HG03159 (cell line): ENCODE measurements at regions not wholly inside any gene's neighbourhood (a gene's known extent, or its start where the extent isn't known, plus 50 kb on each side); places are given as distances from the start of the nearest gene placed in this dataset.

Source experiments
- ATAC-seq: cut with Tn5 transposase; IDR thresholded peaks from one replicate; pipeline ENCODE4 v1.9.1; 2021; ENCODE audit warnings: mild to moderate bottlenecking, moderate library complexity; ENCODE audit not compliant: unreplicated experiment

GRCh38 chr9:19941874-19942273 lies 153.0 kb upstream of the SLC24A2 start:
- ATAC-seq = no peak

DNA sequence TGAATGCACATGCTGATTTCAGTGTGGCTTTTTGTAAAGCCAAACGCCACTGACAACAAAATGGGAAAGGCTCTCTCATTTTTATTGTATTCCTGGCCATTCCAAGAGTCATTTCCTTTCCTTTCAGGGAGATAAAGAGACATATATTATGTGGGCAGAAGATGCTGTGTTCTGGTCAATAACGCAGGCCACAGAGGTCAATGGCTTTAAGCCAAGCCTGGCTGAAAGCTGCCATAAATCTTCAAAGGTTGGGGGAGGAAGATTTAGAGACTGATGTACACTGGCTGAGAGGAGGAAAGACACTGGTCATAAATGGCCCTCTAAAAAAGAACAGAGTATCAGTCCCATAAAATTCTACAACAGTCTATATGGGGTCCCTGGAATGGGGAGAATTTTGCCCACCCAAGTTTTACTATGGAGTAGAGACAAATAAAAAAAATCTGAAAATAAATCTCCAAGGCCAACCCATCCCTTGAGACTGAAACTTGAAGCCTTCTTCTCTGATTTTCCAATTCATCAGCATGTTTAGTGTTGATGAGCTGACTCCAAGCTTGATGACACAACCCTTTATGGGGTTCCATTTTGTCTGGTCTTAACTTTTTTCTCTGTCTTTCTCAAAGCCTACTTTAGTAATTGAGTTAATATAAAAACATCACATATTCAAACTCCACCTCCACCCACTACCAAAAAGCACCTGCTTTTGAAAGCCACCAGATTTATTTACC lies 152.1 kb upstream of the SLC24A2 start:
- ATAC-seq = no peak

GRCh38 chr9:19939734-19940278 lies 151.0 kb upstream of the SLC24A2 start:
- no peak for ATAC-seq

DNA sequence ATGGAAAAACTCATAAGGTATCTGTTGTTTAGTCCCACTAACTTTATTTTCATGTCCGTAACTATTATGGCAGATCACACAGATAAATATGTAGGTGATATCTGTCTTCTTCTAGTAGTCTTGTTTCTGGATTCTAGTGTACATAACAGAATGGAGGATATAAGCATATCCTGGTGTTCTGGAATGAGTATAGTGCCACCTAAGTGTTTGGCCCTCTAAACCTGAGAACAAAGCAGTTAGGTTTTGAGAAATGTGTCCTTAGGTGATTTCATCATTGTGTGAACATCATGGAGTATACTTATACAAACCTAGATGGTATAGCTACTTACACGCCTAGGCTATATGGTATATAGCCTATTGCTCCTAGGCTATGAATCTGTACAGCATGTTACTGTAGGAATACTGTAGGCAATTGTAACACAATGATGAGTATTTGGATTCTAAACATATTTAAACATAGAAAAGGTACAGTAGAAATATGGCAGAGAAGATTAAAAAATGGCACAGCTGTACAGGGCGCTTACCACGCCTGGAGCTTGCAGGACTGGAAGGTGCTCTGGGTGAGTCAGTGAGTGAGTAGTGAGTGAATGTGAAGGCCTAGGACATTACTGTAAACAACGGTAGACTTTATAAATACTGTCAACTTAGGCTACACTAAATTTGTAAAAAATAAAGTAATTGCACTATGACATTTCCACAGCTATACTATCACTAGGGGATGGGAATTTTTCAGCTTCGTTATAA lies 150.3 kb upstream of the SLC24A2 start:
- ATAC-seq = no peak

GRCh38 chr9:19937121-19937520 lies 148.3 kb upstream of the SLC24A2 start:
- ATAC-seq = no peak

- ATAC-seq = no peak
Measured at GRCh38 chr9:19936598-19936997, 147.8 kb upstream of the SLC24A2 start.

- ATAC-seq = no peak
Measured at GRCh38 chr9:19935422-19935821, 146.6 kb upstream of the SLC24A2 start.

DNA sequence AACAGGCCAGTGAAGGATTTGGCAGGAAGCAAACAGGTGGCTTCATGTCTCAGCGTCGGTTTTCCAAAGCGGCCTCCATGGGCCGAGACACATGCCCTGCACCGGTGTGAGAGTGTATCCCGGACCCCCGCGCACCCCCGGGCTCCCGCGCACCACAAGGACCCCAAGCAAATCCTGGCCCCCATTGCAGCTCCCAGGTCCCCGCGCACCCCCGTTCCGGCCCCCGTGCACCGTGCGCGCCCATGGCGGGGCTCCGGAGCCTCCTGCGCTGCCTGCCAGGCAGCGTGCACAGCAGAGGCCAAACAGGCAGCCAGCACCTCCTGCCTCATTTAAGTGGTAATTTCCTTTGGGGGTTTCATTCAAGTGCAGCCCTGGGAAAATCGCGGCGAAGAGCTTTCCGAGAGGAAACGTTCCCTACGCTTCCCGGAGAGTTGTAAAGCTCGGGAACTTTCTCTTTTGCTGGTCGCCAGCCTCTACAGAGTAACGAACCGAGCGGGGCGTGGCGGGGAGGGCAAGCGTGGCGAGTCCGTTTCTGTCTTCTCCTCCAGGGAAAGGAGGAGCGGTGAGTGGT lies 145.5 kb upstream of the SLC24A2 start:
- ATAC-seq = no peak

GRCh38 chr9:19931098-19931890 lies 142.5 kb upstream of the SLC24A2 start:
- no peak for ATAC-seq

DNA sequence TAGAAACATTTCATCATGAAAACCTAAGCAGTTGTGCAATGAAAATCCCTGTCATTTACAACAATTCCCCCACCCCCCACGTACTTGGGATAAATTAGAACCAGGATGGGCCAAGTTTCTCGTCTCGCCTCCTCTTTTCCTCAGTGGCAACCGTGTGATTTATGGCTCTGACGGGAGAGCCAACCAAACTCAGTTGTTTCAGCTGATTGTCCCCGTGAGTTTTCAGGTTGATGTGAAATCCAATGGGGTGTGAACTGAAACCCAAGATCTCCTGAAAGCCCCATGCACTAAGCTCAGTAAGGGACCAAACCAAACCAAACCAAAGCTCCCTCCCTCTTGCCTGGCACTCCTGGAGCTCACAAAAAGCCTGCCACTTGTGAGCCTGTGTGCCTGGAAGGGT lies 138.7 kb upstream of the SLC24A2 start:
- ATAC-seq = no peak

- no peak for ATAC-seq
Measured at GRCh38 chr9:19926774-19927173, 137.9 kb upstream of the SLC24A2 start.

GRCh38 chr9:19925674-19926503 lies 137.1 kb upstream of the SLC24A2 start:
- ATAC-seq = peak; percentile 97

GRCh38 chr9:19924080-19924479 lies 135.2 kb upstream of the SLC24A2 start:
- ATAC-seq = no peak

- ATAC-seq = no peak
Measured at GRCh38 chr9:19922476-19923118, 133.8 kb upstream of the SLC24A2 start.

DNA sequence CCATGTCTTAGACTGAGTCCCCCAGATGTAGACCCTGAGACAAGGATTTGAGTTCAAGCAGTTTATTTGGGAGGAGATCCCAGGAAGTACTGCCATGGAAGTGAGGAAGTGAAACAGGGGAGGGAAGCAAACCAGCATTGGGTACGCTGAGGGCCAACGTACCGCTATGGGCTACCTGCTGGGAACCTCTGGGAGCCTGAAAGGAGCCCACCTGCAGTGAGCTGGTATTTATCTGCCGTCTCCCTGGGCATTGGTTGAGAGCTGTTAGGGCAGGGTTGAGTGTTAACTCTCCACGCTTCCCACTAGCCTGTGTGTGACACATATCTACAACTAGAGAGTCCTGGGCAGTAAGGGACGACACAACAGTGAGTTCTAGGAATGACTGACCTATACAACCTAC lies 131.6 kb upstream of the SLC24A2 start:
- no peak for ATAC-seq

DNA sequence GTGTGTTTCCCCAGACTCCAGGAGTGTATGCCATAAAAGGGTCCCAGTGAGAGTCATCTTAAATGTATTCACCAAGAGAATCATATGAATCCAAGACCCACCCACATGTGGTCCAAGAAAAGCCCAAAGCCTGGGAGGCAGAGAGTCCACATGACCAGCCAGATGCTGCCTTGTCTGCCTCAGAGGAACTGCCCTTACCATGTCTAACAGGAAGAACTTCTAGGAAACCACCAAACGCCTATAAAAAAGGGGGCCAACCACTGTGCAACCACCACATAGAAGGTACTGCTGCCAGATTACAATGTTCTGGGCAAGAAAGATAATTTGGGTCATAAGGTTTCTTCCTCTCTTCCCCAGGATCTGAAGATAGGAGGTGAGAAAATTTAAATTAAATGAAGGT lies 129.8 kb upstream of the SLC24A2 start:
- no peak for ATAC-seq

DNA sequence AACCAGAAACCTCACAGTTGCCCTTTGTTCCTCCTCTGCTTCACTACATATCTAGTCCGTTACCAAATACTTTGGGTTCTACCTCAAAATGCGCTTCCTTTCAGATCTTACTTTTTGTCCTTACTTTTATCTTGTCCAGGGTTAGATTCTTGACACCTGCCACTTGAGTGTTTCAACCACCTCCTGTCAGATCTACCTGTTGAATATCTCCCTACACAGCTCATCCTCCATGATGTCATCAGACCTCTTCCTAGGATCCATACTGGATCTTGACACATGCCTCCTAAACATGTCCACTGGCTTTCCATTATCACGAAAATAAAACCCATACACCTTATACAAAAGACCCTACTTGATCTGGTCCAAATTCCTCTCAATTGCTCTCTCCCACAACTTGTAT lies 125.2 kb upstream of the SLC24A2 start:
- no peak for ATAC-seq

DNA sequence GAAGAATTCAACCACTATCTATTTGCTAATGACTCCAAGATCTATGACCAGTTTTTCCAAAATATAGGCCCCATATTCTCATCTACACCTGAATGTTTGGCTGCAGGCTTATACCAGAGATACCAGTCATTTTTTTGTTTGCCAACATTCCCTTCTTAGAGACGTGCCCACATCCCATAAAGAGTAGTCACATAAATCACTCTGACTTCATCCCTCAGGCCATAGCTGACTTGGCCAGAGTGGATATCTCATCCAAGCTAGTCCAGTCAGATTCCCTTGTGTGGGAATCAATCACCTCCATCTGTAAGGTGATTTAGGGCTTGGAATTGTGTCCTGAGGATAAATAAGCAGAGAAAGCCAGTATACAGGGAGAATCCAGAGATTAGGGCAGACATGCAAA lies 124.3 kb upstream of the SLC24A2 start:
- no peak for ATAC-seq

DNA sequence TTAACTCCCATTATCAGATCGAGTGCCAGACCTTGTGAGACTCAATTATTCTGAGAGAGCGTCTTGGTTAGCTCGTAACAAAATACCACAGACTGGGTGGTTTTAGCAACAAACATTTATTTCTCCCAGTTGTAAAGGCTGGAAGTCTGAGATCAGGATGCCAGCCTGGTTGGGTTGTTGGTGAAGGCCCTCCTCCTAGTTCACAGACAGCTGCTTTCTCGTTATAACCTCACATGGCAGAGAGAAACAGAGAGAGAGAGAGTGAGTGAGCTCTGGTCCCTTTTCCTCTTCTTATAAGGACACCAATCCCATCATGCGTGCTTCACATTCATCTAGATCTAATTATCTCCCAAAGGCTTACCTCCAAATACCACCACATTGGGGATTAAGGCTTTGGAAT lies 114.2 kb upstream of the SLC24A2 start:
- ATAC-seq = no peak

DNA sequence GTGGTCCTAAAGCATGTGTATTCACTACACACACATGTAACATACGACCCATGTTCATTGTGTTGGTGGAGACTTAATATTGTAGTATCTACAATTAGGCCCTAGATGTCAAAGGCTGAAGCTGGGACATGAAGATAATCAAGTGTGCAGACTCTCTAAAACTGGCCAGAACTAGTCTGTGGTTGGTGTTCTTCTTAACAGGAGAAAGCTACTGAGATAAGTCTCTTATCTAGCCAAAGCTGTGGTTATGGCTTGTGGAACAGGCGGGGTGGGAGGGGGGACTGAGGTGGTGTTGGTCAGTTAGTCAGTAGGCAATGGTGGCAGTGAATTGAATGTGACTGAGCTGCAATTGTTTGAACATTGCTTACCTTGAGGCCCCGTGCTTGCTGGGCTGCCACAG lies 112.7 kb upstream of the SLC24A2 start:
- ATAC-seq = no peak
